PFSK-1 (cell line): ENCODE measurements at regions not wholly inside any gene's neighbourhood (a gene's known extent, or its start where the extent isn't known, plus 50 kb on each side); places are given as distances from the start of the nearest gene placed in this dataset.

Experiments
- FOXP2 ChIP-seq: optimal IDR thresholded peaks from 2 replicates; pipeline ENCODE3; 2011; ENCODE audit warnings: borderline replicate concordance, control low read depth, inconsistent platforms; ENCODE audit not compliant: insufficient read depth; ENCODE audit errors: extremely low read length, extremely low read depth
- POLR2AphosphoS5 ChIP-seq: IDR thresholded peaks from 2 replicates; pipeline ENCODE4 v1.6.1; 2012; ENCODE audit warnings: low read depth, mild to moderate bottlenecking, control low read depth, low read length, moderate library complexity
- SIN3A ChIP-seq: IDR thresholded peaks from 2 replicates; pipeline ENCODE4 v1.6.1; 2012; ENCODE audit warnings: mild to moderate bottlenecking, low read length, moderate library complexity, borderline replicate concordance; ENCODE audit not compliant: insufficient read depth
- TAF1 ChIP-seq: IDR thresholded peaks from 2 replicates; pipeline ENCODE4 v1.6.1; 2012; ENCODE audit warnings: low read length, control low read depth, borderline replicate concordance; ENCODE audit not compliant: insufficient read depth
- TF ChIP-seq, protein P1 (sequence below), 2 experiments: IDR thresholded peaks; 2 replicates each; pipeline versions ENCODE4 v1.6.1 to v1.8.0; 2011 to 2012; ENCODE audit warnings: low read depth in 2 of 2, low read length in 2 of 2, control low read depth in 1 of 2, inconsistent platforms in 1 of 2, mild to moderate bottlenecking in 1 of 2, moderate library complexity in 1 of 2; ENCODE audit not compliant: insufficient read depth in 1 of 2

DNA sequence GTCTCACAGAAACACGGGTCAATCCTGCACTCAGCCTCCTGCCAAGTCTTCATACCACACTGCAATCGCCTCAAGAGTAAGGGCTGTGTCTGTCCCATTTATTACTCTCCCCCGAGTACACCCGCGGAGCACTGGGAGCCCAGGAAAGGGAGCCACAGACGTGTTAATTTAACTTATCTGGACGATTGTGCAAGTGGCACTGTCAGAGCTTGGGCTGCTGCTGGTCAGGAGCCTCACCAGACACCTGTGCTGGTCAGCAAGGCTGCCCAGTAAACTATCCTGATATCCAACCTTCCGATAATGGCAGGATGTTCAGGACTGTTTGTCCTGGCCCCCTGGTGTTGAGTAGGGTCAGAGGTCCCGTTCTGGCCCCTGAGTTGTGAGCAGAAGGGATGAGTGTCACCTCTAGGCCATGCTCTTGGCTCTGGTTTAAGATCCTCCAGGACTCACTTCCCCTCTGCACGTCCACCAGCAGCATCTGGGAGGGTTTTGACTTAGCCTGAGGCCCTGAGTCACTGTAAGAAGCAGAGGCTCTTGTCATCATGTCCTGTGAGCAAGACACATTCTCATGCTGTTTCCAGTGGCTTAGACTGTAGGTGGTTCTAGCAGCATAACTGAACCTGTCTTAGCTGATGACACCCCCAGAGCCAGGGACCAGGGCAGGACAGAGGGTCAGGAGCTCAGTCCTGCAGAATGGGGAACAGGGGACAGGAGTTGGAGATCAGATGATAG, 82.5 kb upstream of the ARL4C start:
- TF ChIP-seq TAF1 (no peak), FOXP2 (no peak), SIN3A (no peak), POLR2AphosphoS5 (no peak)
- TF ChIP-seq, protein P1, sequence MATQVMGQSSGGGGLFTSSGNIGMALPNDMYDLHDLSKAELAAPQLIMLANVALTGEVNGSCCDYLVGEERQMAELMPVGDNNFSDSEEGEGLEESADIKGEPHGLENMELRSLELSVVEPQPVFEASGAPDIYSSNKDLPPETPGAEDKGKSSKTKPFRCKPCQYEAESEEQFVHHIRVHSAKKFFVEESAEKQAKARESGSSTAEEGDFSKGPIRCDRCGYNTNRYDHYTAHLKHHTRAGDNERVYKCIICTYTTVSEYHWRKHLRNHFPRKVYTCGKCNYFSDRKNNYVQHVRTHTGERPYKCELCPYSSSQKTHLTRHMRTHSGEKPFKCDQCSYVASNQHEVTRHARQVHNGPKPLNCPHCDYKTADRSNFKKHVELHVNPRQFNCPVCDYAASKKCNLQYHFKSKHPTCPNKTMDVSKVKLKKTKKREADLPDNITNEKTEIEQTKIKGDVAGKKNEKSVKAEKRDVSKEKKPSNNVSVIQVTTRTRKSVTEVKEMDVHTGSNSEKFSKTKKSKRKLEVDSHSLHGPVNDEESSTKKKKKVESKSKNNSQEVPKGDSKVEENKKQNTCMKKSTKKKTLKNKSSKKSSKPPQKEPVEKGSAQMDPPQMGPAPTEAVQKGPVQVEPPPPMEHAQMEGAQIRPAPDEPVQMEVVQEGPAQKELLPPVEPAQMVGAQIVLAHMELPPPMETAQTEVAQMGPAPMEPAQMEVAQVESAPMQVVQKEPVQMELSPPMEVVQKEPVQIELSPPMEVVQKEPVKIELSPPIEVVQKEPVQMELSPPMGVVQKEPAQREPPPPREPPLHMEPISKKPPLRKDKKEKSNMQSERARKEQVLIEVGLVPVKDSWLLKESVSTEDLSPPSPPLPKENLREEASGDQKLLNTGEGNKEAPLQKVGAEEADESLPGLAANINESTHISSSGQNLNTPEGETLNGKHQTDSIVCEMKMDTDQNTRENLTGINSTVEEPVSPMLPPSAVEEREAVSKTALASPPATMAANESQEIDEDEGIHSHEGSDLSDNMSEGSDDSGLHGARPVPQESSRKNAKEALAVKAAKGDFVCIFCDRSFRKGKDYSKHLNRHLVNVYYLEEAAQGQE (IDR thresholded peaks at IDR 0.05; ENCODE audit: insufficient read depth in 1 of 2, low read depth in 2 of 2, low read length in 2 of 2), result no peak
